ENCODE measurements at regions not wholly inside any gene's neighbourhood (a gene's known extent, or its start where the extent isn't known, plus 50 kb on each side); places are given as distances from the start of the nearest gene placed in this dataset.
A peak's percentile ranks its signal among the peaks of the same experiment; 100 is the strongest.
"Not testable (repeated sequence)": the region's sequence is repeated elsewhere in the genome, so short reads cannot be mapped to it uniquely, and the experiment has no call there.

- Mint-ChIP-seq H3K27me3 (no peaks in the 10 kb centered on the region), H3K4me3 (no peak overlapping the region), H3K36me3 (no peaks in the 10 kb centered on the region), H3K9me3 (no peaks in the 10 kb centered on the region), H3K4me1 (no peaks in the 10 kb centered on the region), H3K27ac (no peak overlapping the region)
- ATAC-seq (ENCODE audit: low read depth in 2 of 2): no peak
- no peak for DNase-seq
These were observed 244.5 kb upstream of the C9orf72 start for GRCh38 chr9:27817747-27818146.

GRCh38 chr9:27818348-27818747 lies 245.1 kb upstream of the C9orf72 start:
- ATAC-seq (ENCODE audit: low read depth in 2 of 2) (no peak), DNase-seq (no peak)
- H3K36me3 Mint-ChIP-seq: no peaks in the 10 kb centered on the region
- no peaks in the 10 kb centered on the region for H3K27me3 Mint-ChIP-seq
- H3K4me3 Mint-ChIP-seq: no peak overlapping the region
- no peaks in the 10 kb centered on the region for H3K9me3 Mint-ChIP-seq
- H3K27ac Mint-ChIP-seq: no peak overlapping the region
- no peaks in the 10 kb centered on the region for H3K4me1 Mint-ChIP-seq

- no peak for DNase-seq
- Mint-ChIP-seq H3K27me3 (no peaks in the 10 kb centered on the region), H3K36me3 (no peaks in the 10 kb centered on the region), H3K4me3 (no peak overlapping the region), H3K4me1 (no peaks in the 10 kb centered on the region), H3K27ac (no peak overlapping the region), H3K9me3 (peaks cover 0 to 4% (median 2%) of the 10 kb centered on the region in 7 donors)
- ATAC-seq (ENCODE audit: low read depth in 2 of 2): no peak
These were observed 255.6 kb upstream of the C9orf72 start for GRCh38 chr9:27828908-27829307.

- no peak overlapping the region for H3K4me3 Mint-ChIP-seq
- H3K9me3 Mint-ChIP-seq: peaks cover 0 to 4% (median 2%) of the 10 kb centered on the region in 7 donors
- no peaks in the 10 kb centered on the region for H3K27me3 Mint-ChIP-seq
- no peak for ATAC-seq (ENCODE audit: low read depth in 2 of 2)
- no peak overlapping the region for H3K27ac Mint-ChIP-seq
- H3K4me1 Mint-ChIP-seq: no peaks in the 10 kb centered on the region
- no peaks in the 10 kb centered on the region for H3K36me3 Mint-ChIP-seq
- no peak for DNase-seq
These were observed 256.3 kb upstream of the C9orf72 start for GRCh38 chr9:27829621-27830020.

GRCh38 chr9:27832108-27832507 lies 258.8 kb upstream of the C9orf72 start:
- not testable (repeated sequence) for H3K27ac Mint-ChIP-seq, H3K36me3 Mint-ChIP-seq

GRCh38 chr9:27835286-27835685 lies 262.0 kb upstream of the C9orf72 start:
- Mint-ChIP-seq H3K36me3 (no peaks in the 10 kb centered on the region), H3K9me3 (peaks cover 0 to 4% (median 3%) of the 10 kb centered on the region in 7 donors), H3K27me3 (peaks cover 0 to 16% (median 0%) of the 10 kb centered on the region in 3 donors), H3K4me3 (no peak overlapping the region), H3K27ac (no peak overlapping the region), H3K4me1 (no peaks in the 10 kb centered on the region)
- ATAC-seq (ENCODE audit: low read depth in 2 of 2) (no peak), DNase-seq (no peak)

More at GRCh38 chr9:27832108-27832507, 258.8 kb upstream of the C9orf72 start:
- not testable (repeated sequence) for ATAC-seq (ENCODE audit: low read depth in 2 of 2); H3K27me3 Mint-ChIP-seq; H3K4me3 Mint-ChIP-seq; H3K4me1 Mint-ChIP-seq; DNase-seq; H3K9me3 Mint-ChIP-seq

GRCh38 chr9:27835746-27836145 lies 262.5 kb upstream of the C9orf72 start:
- Mint-ChIP-seq H3K4me3 (no peak overlapping the region), H3K27ac (peak overlapping the region in 1 of 6 donors; percentile 13), H3K27me3 (peaks cover 0 to 16% (median 0%) of the 10 kb centered on the region in 3 donors)

GRCh38 chr9:27836661-27837401 lies 263.6 kb upstream of the C9orf72 start:
- Mint-ChIP-seq H3K36me3 (no peaks in the 10 kb centered on the region), H3K27ac (no peak overlapping the region), H3K9me3 (peaks cover 0 to 4% (median 4%) of the 10 kb centered on the region in 7 donors), H3K27me3 (peaks cover 0 to 16% (median 4%) of the 10 kb centered on the region in 3 donors), H3K4me1 (no peaks in the 10 kb centered on the region), H3K4me3 (no peak overlapping the region)
- DNase-seq (no peak), ATAC-seq (ENCODE audit: low read depth in 2 of 2) (no peak)

More at GRCh38 chr9:27835746-27836145, 262.5 kb upstream of the C9orf72 start:
- Mint-ChIP-seq H3K9me3 (peaks cover 0 to 4% (median 3%) of the 10 kb centered on the region in 7 donors), H3K4me1 (no peaks in the 10 kb centered on the region), H3K36me3 (no peaks in the 10 kb centered on the region)
- DNase-seq (no peak), ATAC-seq (ENCODE audit: low read depth in 2 of 2) (no peak)

GRCh38 chr9:27838876-27839275 lies 265.6 kb upstream of the C9orf72 start:
- no peak overlapping the region for H3K27ac Mint-ChIP-seq
- H3K9me3 Mint-ChIP-seq: peaks cover 0 to 2% (median 1%) of the 10 kb centered on the region in 7 donors
- H3K4me1 Mint-ChIP-seq: no peaks in the 10 kb centered on the region
- H3K4me3 Mint-ChIP-seq: no peak overlapping the region
- ATAC-seq (ENCODE audit: low read depth in 2 of 2): no peak
- H3K36me3 Mint-ChIP-seq: no peaks in the 10 kb centered on the region
- peaks cover 0 to 16% (median 7%) of the 10 kb centered on the region in 3 donors for H3K27me3 Mint-ChIP-seq
- no peak for DNase-seq

- not testable (repeated sequence) for H3K27ac Mint-ChIP-seq; ATAC-seq (ENCODE audit: low read depth in 2 of 2); DNase-seq; H3K36me3 Mint-ChIP-seq; H3K4me1 Mint-ChIP-seq
- Mint-ChIP-seq H3K9me3 (peaks cover 0 to 10% (median 2%) of the 10 kb centered on the region in 7 donors), H3K4me3 (peak overlapping the region in 1 of 8 donors; percentile 2), H3K27me3 (peaks cover 0 to 16% (median 7%) of the 10 kb centered on the region in 3 donors)
These were observed 266.5 kb upstream of the C9orf72 start for GRCh38 chr9:27839767-27840166.

GRCh38 chr9:27844797-27845196 lies 271.5 kb upstream of the C9orf72 start:
- no peak for ATAC-seq (ENCODE audit: low read depth in 2 of 2)

GRCh38 chr9:27847380-27847779 lies 274.1 kb upstream of the C9orf72 start:
- Mint-ChIP-seq H3K4me1 (no peaks in the 10 kb centered on the region), H3K36me3 (no peaks in the 10 kb centered on the region), H3K4me3 (no peak overlapping the region), H3K27me3 (peaks cover 5 to 8% (median 7%) of the 10 kb centered on the region in 3 donors), H3K9me3 (peaks cover 0 to 13% (median 0%) of the 10 kb centered on the region in 7 donors), H3K27ac (no peak overlapping the region)
- DNase-seq: no peak
- ATAC-seq (ENCODE audit: low read depth in 2 of 2): no peak

More at GRCh38 chr9:27844797-27845196, 271.5 kb upstream of the C9orf72 start:
- H3K4me3 Mint-ChIP-seq: no peak overlapping the region
- H3K27ac Mint-ChIP-seq: no peak overlapping the region
- no peak for DNase-seq
- peaks cover 0 to 13% (median 0%) of the 10 kb centered on the region in 7 donors for H3K9me3 Mint-ChIP-seq
- peaks cover under 1 to 13% (median under 1%) of the 10 kb centered on the region in 3 donors for H3K27me3 Mint-ChIP-seq
- no peaks in the 10 kb centered on the region for H3K4me1 Mint-ChIP-seq
- no peaks in the 10 kb centered on the region for H3K36me3 Mint-ChIP-seq

- Mint-ChIP-seq H3K27me3 (peaks cover 5 to 8% (median 7%) of the 10 kb centered on the region in 3 donors), H3K4me1 (no peaks in the 10 kb centered on the region), H3K9me3 (peaks cover 0 to 13% (median 0%) of the 10 kb centered on the region in 7 donors), H3K27ac (no peak overlapping the region), H3K36me3 (no peaks in the 10 kb centered on the region), H3K4me3 (no peak overlapping the region)
- no peak for ATAC-seq (ENCODE audit: low read depth in 2 of 2)
- no peak for DNase-seq
These were observed 274.5 kb upstream of the C9orf72 start for GRCh38 chr9:27847818-27848217.

GRCh38 chr9:27848315-27848714 lies 275.0 kb upstream of the C9orf72 start:
- Mint-ChIP-seq H3K27ac (no peak overlapping the region), H3K27me3 (peaks cover 5 to 8% (median 7%) of the 10 kb centered on the region in 3 donors), H3K4me3 (no peak overlapping the region), H3K4me1 (no peaks in the 10 kb centered on the region), H3K9me3 (peaks cover 0 to 13% (median 0%) of the 10 kb centered on the region in 7 donors), H3K36me3 (no peaks in the 10 kb centered on the region)
- no peak for DNase-seq
- ATAC-seq (ENCODE audit: low read depth in 2 of 2): no peak

Measured in naive B cell (primary cell).